Common myeloid progenitor, CD34-positive (primary cell): ENCODE measurements at regions not wholly inside any gene's neighbourhood (a gene's known extent, or its start where the extent isn't known, plus 50 kb on each side); places are given as distances from the start of the nearest gene placed in this dataset.
A peak's percentile ranks its signal among the peaks of the same experiment; 100 is the strongest.
"Not testable (repeated sequence)": the region's sequence is repeated elsewhere in the genome, so short reads cannot be mapped to it uniquely, and the experiment has no call there.

Experiments
- CTCF ChIA-PET: fragments of 350-600 bp; sonication (Branson Sonifier 250); formaldehyde crosslinking; loops from one replicate; lab custom pipeline; 2021; ENCODE audit warnings: antibody characterized with exemption; lab: Charles Lee
- POLR2A ChIA-PET: fragments of 350-600 bp; sonication (Branson Sonifier 250); formaldehyde crosslinking; loops from one replicate; lab custom pipeline; 2021; ENCODE audit warnings: antibody characterized with exemption; lab: Charles Lee
- DNase-seq, 3 donors: peaks; one replicate each; pipeline versions ENCODE4 v3.0.0 to v3.0.0-alpha.2; 2013
- H3K27ac ChIP-seq, 2 experiments: 1 replicate in 1 of 2; 2 replicates in 1 of 2; pipeline ENCODE4 v1.7.0; 2013; ENCODE audit warnings: inconsistent platforms in 2 of 2, low read length in 2 of 2, mild to moderate bottlenecking in 2 of 2, low read depth in 1 of 2, moderate library complexity in 1 of 2; ENCODE audit not compliant: severe bottlenecking in 2 of 2, insufficient read depth in 1 of 2, poor library complexity in 1 of 2
- H3K27me3 ChIP-seq, 5 experiments: replicated peaks in 2 of 5; 1 replicate in 3 of 5; 2 replicates in 2 of 5; pipeline versions ENCODE4 v1.6.1 to v1.7.0; 2013; ENCODE audit warnings: low read length in 4 of 5, mild to moderate bottlenecking in 2 of 5, moderate library complexity in 2 of 5, inconsistent platforms in 1 of 5; ENCODE audit not compliant: insufficient read depth in 5 of 5, control insufficient read depth in 4 of 5
- H3K36me3 ChIP-seq, 4 experiments: 1 replicate in 2 of 4; 2 replicates in 2 of 4; pipeline versions ENCODE4 v1.6.1 to v1.7.0; 2013; ENCODE audit warnings: low read length in 3 of 4, control low read depth in 1 of 4, mild to moderate bottlenecking in 1 of 4; ENCODE audit not compliant: control insufficient read depth in 4 of 4, insufficient read depth in 4 of 4
- H3K4me1 ChIP-seq, 4 experiments: 1 replicate in 3 of 4; 2 replicates in 1 of 4; pipeline versions ENCODE4 v1.6.1 to v1.7.1; 2013; ENCODE audit warnings: low read length in 3 of 4, mild to moderate bottlenecking in 3 of 4, control low read depth in 1 of 4, inconsistent platforms in 1 of 4, moderate library complexity in 1 of 4; ENCODE audit not compliant: control insufficient read depth in 4 of 4, insufficient read depth in 4 of 4; ENCODE audit errors: control extremely low read depth in 1 of 4
- H3K4me3 ChIP-seq, 7 experiments: 1 replicate in 4 of 7; 2 replicates in 3 of 7; pipeline versions ENCODE4 v1.5.1 to v1.7.0; 2013; ENCODE audit warnings: mild to moderate bottlenecking in 7 of 7, low read length in 6 of 7, moderate library complexity in 6 of 7, inconsistent platforms in 2 of 7, low read depth in 2 of 7, control low read depth in 1 of 7; ENCODE audit not compliant: insufficient read depth in 4 of 7, control insufficient read depth in 1 of 7; ENCODE audit errors: extremely low read depth in 1 of 7
- H3K9me3 ChIP-seq, 5 experiments: 1 replicate in 4 of 5; 2 replicates in 1 of 5; pipeline versions ENCODE4 v1.6.1 to v1.7.1; 2013; ENCODE audit warnings: low read length in 4 of 5, mild to moderate bottlenecking in 2 of 5, inconsistent platforms in 1 of 5, low read depth in 1 of 5, moderate library complexity in 1 of 5; ENCODE audit not compliant: control insufficient read depth in 4 of 5, insufficient read depth in 2 of 5; ENCODE audit errors: control extremely low read depth in 1 of 5
- WGBS: methylation state at CpG from one replicate; pipeline ENCODE4 v1.1.5; 2013; ENCODE audit not compliant: insufficient coverage; 5-methylcytosine and 5-hydroxymethylcytosine counted together

- CTCF ChIA-PET: no interaction called here
- no peaks in the 10 kb centered on the region for H3K27me3 ChIP-seq
- WGBS: 100% methylated on average over 3 of the region's 4 CpGs
- no peaks in the 10 kb centered on the region for H3K4me1 ChIP-seq
- no peak for DNase-seq
- no peak overlapping the region for H3K4me3 ChIP-seq
- H3K36me3 ChIP-seq: no peaks in the 10 kb centered on the region
- H3K9me3 ChIP-seq: no peaks in the 10 kb centered on the region
- POLR2A ChIA-PET: no interaction called here
- no peak overlapping the region for H3K27ac ChIP-seq
Measured at GRCh38 chrX:93468075-93468474, 205.3 kb downstream of the NAP1L3 start.

DNA sequence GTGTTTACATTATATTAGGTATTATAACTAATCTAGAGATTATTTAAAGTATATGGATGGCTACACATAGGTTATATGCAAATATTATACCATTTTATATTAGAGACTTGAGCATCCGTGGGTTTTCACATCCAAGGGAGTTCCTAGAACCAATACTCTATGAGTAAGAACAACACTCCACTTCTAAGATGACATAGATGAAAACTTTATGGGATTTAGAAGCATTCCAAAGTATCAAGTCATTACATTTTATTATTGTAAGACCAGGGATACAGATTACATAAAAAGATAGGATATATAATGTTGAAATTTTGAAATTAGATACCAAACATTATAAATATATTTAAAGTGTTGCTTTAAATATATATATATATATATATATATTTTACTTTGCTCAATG lies 207.0 kb downstream of the NAP1L3 start:
- no peak for DNase-seq
- no peaks in the 10 kb centered on the region for H3K4me1 ChIP-seq
- ChIA-PET CTCF (no interaction called here), POLR2A (no interaction called here)
- WGBS: no CpG with 5 or more reads among the region's 1 CpG
- no peak overlapping the region for H3K27ac ChIP-seq
- H3K27me3 ChIP-seq: no peaks in the 10 kb centered on the region
- H3K36me3 ChIP-seq: no peaks in the 10 kb centered on the region
- no peaks in the 10 kb centered on the region for H3K9me3 ChIP-seq
- no peak overlapping the region for H3K4me3 ChIP-seq

- ChIA-PET CTCF (no interaction called here), POLR2A (no interaction called here)
- Histone ChIP-seq H3K9me3 (no peaks in the 10 kb centered on the region), H3K4me3 (no peak overlapping the region), H3K27me3 (no peaks in the 10 kb centered on the region), H3K4me1 (no peaks in the 10 kb centered on the region), H3K36me3 (no peaks in the 10 kb centered on the region), H3K27ac (no peak overlapping the region)
- 100% methylated on average over 3 of the region's 3 CpGs for WGBS
- DNase-seq: no peak
Measured at GRCh38 chrX:93461060-93461459, 212.3 kb downstream of the NAP1L3 start.

- ChIA-PET POLR2A (no interaction called here), CTCF (no interaction called here)
- no CpG with 5 or more reads among the region's 1 CpG for WGBS
- Histone ChIP-seq H3K27ac (no peak overlapping the region), H3K4me1 (no peaks in the 10 kb centered on the region), H3K27me3 (no peaks in the 10 kb centered on the region), H3K4me3 (no peak overlapping the region), H3K9me3 (peaks cover 0 to 1% (median 0%) of the 10 kb centered on the region in 5 experiments), H3K36me3 (no peaks in the 10 kb centered on the region)
- DNase-seq: no peak
Measured at GRCh38 chrX:93454509-93454908, 218.9 kb downstream of the NAP1L3 start.

DNA sequence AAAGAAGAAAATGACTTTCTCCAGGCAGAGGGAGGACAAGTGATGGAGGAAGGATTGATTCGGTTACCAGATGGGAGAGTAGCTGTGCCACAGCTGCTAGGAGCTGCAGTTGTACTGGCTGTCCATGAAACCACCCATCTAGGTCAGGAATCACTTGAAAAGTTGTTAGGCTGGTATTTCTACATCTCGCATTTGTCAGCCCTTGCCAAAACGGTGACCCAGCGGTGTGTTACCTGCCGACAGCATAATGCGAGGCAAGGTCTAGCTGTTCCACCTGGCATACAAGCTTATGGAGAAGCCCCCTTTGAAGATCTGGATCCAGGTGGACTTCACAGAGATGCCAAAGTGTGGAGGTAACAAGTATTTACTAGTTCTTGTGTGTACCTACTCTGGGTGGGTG lies 238.7 kb downstream of the NAP1L3 start:
- POLR2A ChIA-PET, DNase-seq, H3K9me3 ChIP-seq, H3K36me3 ChIP-seq, H3K4me1 ChIP-seq, H3K27ac ChIP-seq, H3K27me3 ChIP-seq, CTCF ChIA-PET, H3K4me3 ChIP-seq: not testable (repeated sequence)
- WGBS: 95% methylated on average over 5 of the region's 6 CpGs

- H3K27me3 ChIP-seq: no peaks in the 10 kb centered on the region
- WGBS: 72% methylated on average over 3 of the region's 3 CpGs
- H3K4me1 ChIP-seq: no peaks in the 10 kb centered on the region
- H3K27ac ChIP-seq: no peak overlapping the region
- no peaks in the 10 kb centered on the region for H3K9me3 ChIP-seq
- no peaks in the 10 kb centered on the region for H3K36me3 ChIP-seq
- POLR2A ChIA-PET: no interaction called here
- CTCF ChIA-PET: no interaction called here
- DNase-seq: no peak
- no peak overlapping the region for H3K4me3 ChIP-seq
Measured at GRCh38 chrX:93428497-93428896, 244.9 kb downstream of the NAP1L3 start.

DNA sequence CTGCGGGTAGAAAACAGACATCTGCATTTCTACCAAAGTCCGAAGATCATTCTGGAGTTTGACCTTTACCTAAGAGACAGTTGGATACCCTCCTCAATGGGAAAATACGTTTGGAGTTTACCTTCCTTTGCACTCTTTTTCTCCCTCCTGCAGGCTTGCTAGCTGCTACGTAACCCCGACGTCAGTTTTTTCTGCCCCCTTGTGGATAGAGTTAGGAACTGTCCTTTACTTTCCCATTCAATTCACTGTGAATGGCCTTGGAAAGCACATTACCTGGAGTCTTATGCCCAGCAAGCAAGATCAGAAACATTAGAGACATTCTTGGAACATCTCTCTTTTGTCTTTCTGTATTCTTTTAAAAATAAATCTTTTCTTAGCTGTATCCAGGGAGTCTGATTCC lies 250.7 kb downstream of the NAP1L3 start:
- POLR2A ChIA-PET: no interaction called here
- Histone ChIP-seq H3K27me3 (no peaks in the 10 kb centered on the region), H3K27ac (no peak overlapping the region), H3K4me3 (no peak overlapping the region), H3K36me3 (no peaks in the 10 kb centered on the region), H3K9me3 (no peaks in the 10 kb centered on the region), H3K4me1 (no peaks in the 10 kb centered on the region)
- 38% methylated on average over 3 of the region's 6 CpGs for WGBS
- peak; percentile 2 to 41 (median 27) for DNase-seq
- CTCF ChIA-PET: interaction anchor here (1.2 kb wide), 1 partner anchor 48 kb away, joined by 3 read pairs; no protein-coding TSS in a partner anchor
